Suppressor macrophage treated with lipopolysaccharide for 1 hour (primary cell): ENCODE measurements at regions not wholly inside any gene's neighbourhood (a gene's known extent, or its start where the extent isn't known, plus 50 kb on each side); places are given as distances from the start of the nearest gene placed in this dataset.
"Not testable (repeated sequence)": the region's sequence is repeated elsewhere in the genome, so short reads cannot be mapped to it uniquely, and the experiment has no call there.

ENCODE experiments used
- DNase-seq, 3 donors: peaks; one replicate each; pipeline ENCODE4 v3.0.0-alpha.2; 2020 to 2022

GRCh38 chr7:124208173-124208572, 175.3 kb upstream of the TMEM229A start:
- DNase-seq: no peak

- no peak for DNase-seq
Measured at GRCh38 chr7:124205526-124205925, 172.7 kb upstream of the TMEM229A start.

GRCh38 chr7:124202546-124202945, 169.7 kb upstream of the TMEM229A start:
- no peak for DNase-seq

- DNase-seq: no peak
Measured at GRCh38 chr7:124201768-124202349, 169.0 kb upstream of the TMEM229A start.

- DNase-seq: no peak
Measured at GRCh38 chr7:124196519-124196918, 163.7 kb upstream of the TMEM229A start.

- no peak for DNase-seq
Measured at GRCh38 chr7:124192885-124193284, 160.0 kb upstream of the TMEM229A start.

- DNase-seq: no peak
Measured at GRCh38 chr7:124191713-124192112, 158.8 kb upstream of the TMEM229A start.

GRCh38 chr7:124191030-124191429, 158.2 kb upstream of the TMEM229A start:
- DNase-seq: no peak

GRCh38 chr7:124188576-124188975, 155.7 kb upstream of the TMEM229A start:
- no peak for DNase-seq

- DNase-seq: no peak
Measured at GRCh38 chr7:124187962-124188361, 155.1 kb upstream of the TMEM229A start.

- no peak for DNase-seq
Measured at GRCh38 chr7:124183649-124184048, 150.8 kb upstream of the TMEM229A start.

GRCh38 chr7:124179641-124180040, 146.8 kb upstream of the TMEM229A start:
- no peak for DNase-seq

GRCh38 chr7:124177891-124178290, 145.0 kb upstream of the TMEM229A start:
- DNase-seq: no peak

- not testable (repeated sequence) for DNase-seq
Measured at GRCh38 chr7:124171812-124172211, 138.9 kb upstream of the TMEM229A start.

- DNase-seq: no peak
Measured at GRCh38 chr7:124171068-124171467, 138.2 kb upstream of the TMEM229A start.

GRCh38 chr7:124168616-124169015, 135.7 kb upstream of the TMEM229A start:
- no peak for DNase-seq

- DNase-seq: no peak
Measured at GRCh38 chr7:124162667-124163066, 129.8 kb upstream of the TMEM229A start.

GRCh38 chr7:124155432-124156022, 122.7 kb upstream of the TMEM229A start:
- DNase-seq: peak in 1 of 3 donors; percentile 1

GRCh38 chr7:124152859-124153692, 120.2 kb upstream of the TMEM229A start:
- DNase-seq: peak in 1 of 3 donors; percentile 1

- no peak for DNase-seq
Measured at GRCh38 chr7:124137664-124138063, 104.8 kb upstream of the TMEM229A start.

GRCh38 chr7:124124201-124124600, 91.3 kb upstream of the TMEM229A start:
- DNase-seq: no peak

- DNase-seq: no peak
Measured at GRCh38 chr7:124120911-124121310, 88.0 kb upstream of the TMEM229A start.

- DNase-seq: no peak
Measured at GRCh38 chr7:124113045-124113444, 80.2 kb upstream of the TMEM229A start.

- DNase-seq: no peak
Measured at GRCh38 chr7:124106575-124106974, 73.7 kb upstream of the TMEM229A start.
